ENCODE measurements at regions not wholly inside any gene's neighbourhood (a gene's known extent, or its start where the extent isn't known, plus 50 kb on each side); places are given as distances from the start of the nearest gene placed in this dataset.
"Not testable (repeated sequence)": the region's sequence is repeated elsewhere in the genome, so short reads cannot be mapped to it uniquely, and the experiment has no call there.

GRCh38 chr5:97501965-97502305, 318.9 kb upstream of the RIOK2 start:
- Histone ChIP-seq H3K36me3 (no peaks in the 10 kb centered on the region), H3K4me1 (no peaks in the 10 kb centered on the region), H3K27me3 (no peaks in the 10 kb centered on the region), H3K27ac (no peak overlapping the region), H3K9me3 (no peaks in the 10 kb centered on the region), H3K4me3 (no peak overlapping the region)
- intact Hi-C loops (cut with DNase I): no loop called here
- no peak for DNase-seq (ENCODE audit: extremely low spot score in 2 of 2)
- TF ChIP-seq POLR2AphosphoS5 (IDR thresholded peaks at IDR 0.05; ENCODE audit: insufficient read depth in 1 of 2, low read depth in 1 of 2): no peak
- TF ChIP-seq POLR2A (IDR thresholded peaks at IDR 0.05): no peak
- TF ChIP-seq CTCF (IDR thresholded peaks at IDR 0.05): no peak

- Histone ChIP-seq H3K27ac (no peak overlapping the region), H3K27me3 (no peaks in the 10 kb centered on the region), H3K9me3 (no peaks in the 10 kb centered on the region), H3K4me3 (no peak overlapping the region), H3K36me3 (no peaks in the 10 kb centered on the region), H3K4me1 (no peaks in the 10 kb centered on the region)
- intact Hi-C loops (cut with DNase I): no loop called here
- DNase-seq (ENCODE audit: extremely low spot score in 2 of 2): no peak
- TF ChIP-seq CTCF (IDR thresholded peaks at IDR 0.05) (no peak), POLR2AphosphoS5 (IDR thresholded peaks at IDR 0.05; ENCODE audit: insufficient read depth in 1 of 2, low read depth in 1 of 2) (no peak), POLR2A (IDR thresholded peaks at IDR 0.05) (no peak)
Measured at GRCh38 chr5:97508864-97509263, 325.8 kb upstream of the RIOK2 start.

GRCh38 chr5:97519565-97519964, 336.5 kb upstream of the RIOK2 start:
- H3K36me3 ChIP-seq; H3K9me3 ChIP-seq; H3K4me3 ChIP-seq; DNase-seq (ENCODE audit: extremely low spot score in 2 of 2); H3K27ac ChIP-seq; H3K27me3 ChIP-seq; H3K4me1 ChIP-seq; intact Hi-C loops (cut with DNase I): not testable (repeated sequence)

GRCh38 chr5:97523336-97523735, 340.3 kb upstream of the RIOK2 start:
- H3K27me3 ChIP-seq; intact Hi-C loops (cut with DNase I); H3K9me3 ChIP-seq; H3K4me3 ChIP-seq; H3K27ac ChIP-seq; H3K4me1 ChIP-seq; H3K36me3 ChIP-seq; DNase-seq (ENCODE audit: extremely low spot score in 2 of 2): not testable (repeated sequence)

GRCh38 chr5:97525780-97526179, 342.7 kb upstream of the RIOK2 start:
- Histone ChIP-seq H3K9me3 (no peaks in the 10 kb centered on the region), H3K27ac (no peak overlapping the region), H3K4me1 (no peaks in the 10 kb centered on the region), H3K36me3 (no peaks in the 10 kb centered on the region), H3K4me3 (no peak overlapping the region), H3K27me3 (no peaks in the 10 kb centered on the region)
- TF ChIP-seq POLR2A (IDR thresholded peaks at IDR 0.05): no peak
- TF ChIP-seq CTCF (IDR thresholded peaks at IDR 0.05): no peak
- TF ChIP-seq POLR2AphosphoS5 (IDR thresholded peaks at IDR 0.05; ENCODE audit: insufficient read depth in 1 of 2, low read depth in 1 of 2): no peak
- intact Hi-C loops (cut with DNase I): no loop called here
- DNase-seq (ENCODE audit: extremely low spot score in 2 of 2): no peak

- H3K27ac ChIP-seq: no peak overlapping the region
- intact Hi-C loops (cut with DNase I): no loop called here
- H3K9me3 ChIP-seq: no peaks in the 10 kb centered on the region
- no peak for DNase-seq (ENCODE audit: extremely low spot score in 2 of 2)
- H3K36me3 ChIP-seq: no peaks in the 10 kb centered on the region
- TF ChIP-seq POLR2AphosphoS5 (IDR thresholded peaks at IDR 0.05; ENCODE audit: insufficient read depth in 1 of 2, low read depth in 1 of 2) (no peak), CTCF (IDR thresholded peaks at IDR 0.05) (no peak), POLR2A (IDR thresholded peaks at IDR 0.05) (no peak)
- no peaks in the 10 kb centered on the region for H3K4me1 ChIP-seq
- H3K4me3 ChIP-seq: no peak overlapping the region
- no peaks in the 10 kb centered on the region for H3K27me3 ChIP-seq
Measured at GRCh38 chr5:97528941-97529340, 345.9 kb upstream of the RIOK2 start.
